COLO668 (cell line): ENCODE measurements at regions not wholly inside any gene's neighbourhood (a gene's known extent, or its start where the extent isn't known, plus 50 kb on each side); places are given as distances from the start of the nearest gene placed in this dataset.
"Not testable (repeated sequence)": the region's sequence is repeated elsewhere in the genome, so short reads cannot be mapped to it uniquely, and the experiment has no call there.

Experiments used
- DNase-seq: peaks from one replicate; lab custom pipeline; 2025; ENCODE audit not compliant: unreplicated experiment; lab: John Stamatoyannopoulos, UW

DNA sequence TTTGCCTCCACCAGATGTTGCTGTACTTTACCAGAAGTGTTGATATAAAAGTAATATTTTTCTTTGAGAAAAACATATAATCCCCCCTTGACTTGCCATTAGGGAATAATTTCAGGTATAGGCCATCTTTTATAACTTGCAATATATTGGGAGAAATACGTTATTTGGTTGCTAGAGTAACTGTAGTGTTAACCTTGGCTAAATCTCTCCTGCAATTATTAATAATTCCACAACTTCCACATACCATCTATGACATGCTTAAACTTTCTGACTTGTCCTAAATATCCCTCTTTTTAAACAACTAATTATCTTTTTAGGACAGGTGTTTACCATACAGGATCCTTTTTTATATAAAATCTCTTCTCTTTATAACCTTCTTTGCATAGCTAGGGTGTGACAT lies 1048.2 kb downstream of the SLC16A7 start:
- no peak for DNase-seq

DNA sequence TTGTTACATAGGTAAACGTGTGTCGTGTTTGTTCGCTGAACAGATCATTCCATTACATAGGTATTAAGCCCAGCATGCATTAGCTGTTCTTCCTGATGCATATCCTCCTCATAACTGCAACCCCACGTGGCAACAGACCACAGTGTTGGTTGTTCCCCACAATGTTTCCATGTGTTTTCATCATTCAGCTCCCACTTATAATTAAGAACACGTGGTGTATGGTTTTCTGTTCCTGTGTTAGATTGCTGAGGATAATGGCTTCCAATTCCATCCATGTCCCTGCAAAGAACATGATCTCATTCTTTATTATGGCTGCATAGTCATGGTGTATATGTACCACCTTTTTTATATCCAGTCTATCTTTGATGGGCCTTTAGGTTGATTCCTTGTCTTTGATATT lies 1071.1 kb downstream of the SLC16A7 start:
- no peak for DNase-seq

DNA sequence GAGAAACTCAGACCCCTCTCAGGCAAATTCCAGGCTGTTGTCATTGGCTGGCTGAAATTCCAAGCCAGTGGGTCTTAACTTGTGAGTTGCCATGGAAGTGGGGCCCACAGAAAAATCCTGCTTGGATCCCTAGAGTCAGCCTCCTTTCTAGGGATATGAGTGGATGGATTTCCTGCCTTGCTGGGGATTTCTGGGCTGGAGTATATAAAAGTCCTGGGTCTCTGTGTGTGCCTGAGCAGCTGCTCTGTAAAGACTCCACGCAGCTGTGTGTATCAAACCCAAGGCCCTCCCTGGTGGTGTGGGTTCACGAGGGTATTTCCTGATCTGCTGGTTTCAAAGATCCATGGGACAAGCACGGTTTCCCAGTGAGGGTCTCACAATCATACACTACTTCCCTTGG lies 1077.1 kb downstream of the SLC16A7 start:
- DNase-seq = no peak

DNA sequence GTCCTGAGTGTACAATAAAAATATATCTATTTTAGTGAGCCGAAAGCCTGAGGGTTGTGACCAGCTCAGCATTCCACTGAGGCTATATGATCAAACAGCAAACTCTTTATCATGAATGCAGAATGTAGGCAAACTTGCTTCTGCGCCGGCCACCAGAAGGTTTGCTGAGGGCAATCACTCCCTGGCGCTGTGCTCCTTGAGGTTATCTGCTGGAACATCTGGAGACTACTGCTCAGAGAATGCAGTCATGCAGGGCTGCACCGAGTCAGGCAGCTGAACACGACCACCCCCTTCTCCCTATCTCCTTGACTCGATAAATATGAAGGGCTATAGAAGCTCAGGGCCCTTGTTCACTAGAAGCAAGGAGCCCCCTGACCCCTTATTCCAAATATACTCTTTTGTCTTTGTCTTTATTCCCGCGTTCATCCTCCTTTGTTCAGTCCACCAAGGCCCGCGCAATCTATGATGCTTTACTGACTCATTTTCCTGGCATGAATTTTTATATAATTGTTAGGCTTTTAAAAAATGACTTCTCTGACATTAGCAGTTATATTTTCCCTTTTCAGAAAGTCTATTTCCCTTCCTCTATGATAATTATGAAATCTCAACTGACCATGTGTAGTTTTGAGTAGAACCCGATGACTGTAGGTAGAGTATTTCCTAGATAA lies 1089.3 kb downstream of the SLC16A7 start:
- no peak for DNase-seq

DNA sequence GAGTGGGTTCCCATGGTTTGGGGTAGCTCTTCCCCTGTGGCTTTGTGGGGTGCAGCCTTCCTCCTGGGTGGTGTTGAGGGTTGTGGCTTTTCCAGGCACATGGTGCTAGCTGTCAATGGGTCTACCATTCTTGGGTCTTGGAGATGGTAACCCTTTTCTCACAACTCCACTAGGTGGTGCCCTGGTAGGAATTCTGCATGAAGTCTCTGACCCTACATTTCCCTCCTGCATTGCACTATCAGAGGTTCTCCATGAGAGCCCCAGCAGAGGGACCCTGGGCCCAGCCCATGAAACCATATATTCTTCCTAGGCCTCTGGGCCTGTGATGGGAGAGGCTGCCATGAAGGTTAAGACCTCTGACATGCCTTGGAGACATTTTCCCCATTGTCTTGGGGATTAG lies 1093.3 kb downstream of the SLC16A7 start:
- no peak for DNase-seq

DNA sequence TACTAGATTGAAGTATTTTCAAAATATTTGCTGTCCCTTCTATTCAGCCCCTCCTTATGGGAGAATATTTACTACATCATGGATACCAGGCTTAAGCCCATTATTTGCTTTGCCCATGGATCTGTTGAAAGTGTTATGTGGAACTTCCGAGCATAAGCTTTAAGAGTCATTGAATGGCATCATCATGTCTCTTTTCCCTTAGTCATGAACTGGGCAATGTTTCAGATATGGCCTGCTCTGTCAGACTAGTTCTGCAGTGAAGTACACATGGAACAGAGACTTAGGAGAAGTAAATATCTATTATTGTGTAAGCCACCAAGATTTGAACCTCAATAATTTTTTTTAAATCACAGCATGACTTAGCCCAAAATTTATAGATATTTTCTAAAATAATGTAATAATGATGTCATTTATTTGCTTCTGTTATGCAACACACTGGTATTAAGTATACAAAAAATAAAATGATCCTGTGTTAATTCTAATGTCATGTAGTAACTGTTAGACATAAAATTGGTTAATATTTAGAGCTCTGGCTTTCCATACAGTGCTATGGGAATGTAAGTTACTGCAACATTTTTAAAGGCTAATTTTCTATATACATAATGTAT lies 1097.3 kb downstream of the SLC16A7 start:
- DNase-seq = no peak

DNA sequence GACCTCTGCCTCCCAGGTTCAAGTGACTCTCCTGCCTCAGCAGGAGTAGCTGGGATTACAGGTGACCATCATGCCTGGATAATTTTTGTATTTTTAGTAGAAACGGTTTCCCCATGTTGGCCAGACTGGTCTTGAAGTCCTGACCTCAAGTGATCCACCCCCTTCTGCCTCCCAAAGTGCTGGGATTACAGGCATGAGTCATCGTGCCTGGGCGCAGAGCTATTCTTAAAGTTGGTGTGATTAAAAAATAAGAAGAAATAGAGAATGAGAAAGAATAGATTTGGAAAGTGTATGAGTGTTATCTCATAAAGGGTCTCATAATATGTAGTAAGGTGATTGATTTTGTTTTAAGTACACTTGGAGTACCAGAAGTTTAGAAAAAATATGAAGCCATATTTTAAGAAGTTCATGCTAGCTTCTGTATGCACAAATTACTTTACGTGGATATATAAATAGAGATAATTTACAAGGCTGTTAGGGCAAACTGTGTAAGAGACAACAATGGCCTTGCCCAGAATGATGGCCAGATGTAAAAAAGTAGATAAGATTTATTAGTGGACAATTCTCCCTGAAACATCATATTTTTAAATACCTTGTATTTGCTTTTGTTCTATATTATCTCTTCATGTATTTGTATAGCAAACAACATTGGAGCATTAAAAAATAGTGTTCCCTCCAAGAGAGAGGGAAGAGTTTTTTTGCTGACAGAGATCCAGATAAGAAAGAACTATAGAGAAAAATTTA lies 1108.5 kb downstream of the SLC16A7 start:
- DNase-seq = no peak

DNA sequence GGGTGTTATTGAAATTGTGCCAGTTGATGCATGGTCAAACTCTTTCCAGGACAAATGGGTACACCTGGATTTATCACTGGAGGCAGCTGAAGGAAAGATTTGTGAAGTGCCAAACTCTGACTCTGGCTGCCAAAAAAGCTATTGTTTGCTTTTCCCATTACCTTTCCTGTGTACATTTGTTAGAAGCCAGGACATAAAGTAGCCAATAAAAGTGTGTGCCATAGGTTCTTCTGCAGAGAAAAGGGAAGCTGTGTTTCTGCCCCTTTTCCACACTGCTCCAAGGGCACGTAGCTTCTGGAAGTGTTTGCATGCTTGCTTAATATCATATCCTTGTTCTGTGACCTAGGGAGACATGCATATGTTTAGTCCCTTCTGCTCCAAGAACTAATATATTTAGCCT lies 1114.4 kb downstream of the SLC16A7 start:
- DNase-seq = no peak

DNA sequence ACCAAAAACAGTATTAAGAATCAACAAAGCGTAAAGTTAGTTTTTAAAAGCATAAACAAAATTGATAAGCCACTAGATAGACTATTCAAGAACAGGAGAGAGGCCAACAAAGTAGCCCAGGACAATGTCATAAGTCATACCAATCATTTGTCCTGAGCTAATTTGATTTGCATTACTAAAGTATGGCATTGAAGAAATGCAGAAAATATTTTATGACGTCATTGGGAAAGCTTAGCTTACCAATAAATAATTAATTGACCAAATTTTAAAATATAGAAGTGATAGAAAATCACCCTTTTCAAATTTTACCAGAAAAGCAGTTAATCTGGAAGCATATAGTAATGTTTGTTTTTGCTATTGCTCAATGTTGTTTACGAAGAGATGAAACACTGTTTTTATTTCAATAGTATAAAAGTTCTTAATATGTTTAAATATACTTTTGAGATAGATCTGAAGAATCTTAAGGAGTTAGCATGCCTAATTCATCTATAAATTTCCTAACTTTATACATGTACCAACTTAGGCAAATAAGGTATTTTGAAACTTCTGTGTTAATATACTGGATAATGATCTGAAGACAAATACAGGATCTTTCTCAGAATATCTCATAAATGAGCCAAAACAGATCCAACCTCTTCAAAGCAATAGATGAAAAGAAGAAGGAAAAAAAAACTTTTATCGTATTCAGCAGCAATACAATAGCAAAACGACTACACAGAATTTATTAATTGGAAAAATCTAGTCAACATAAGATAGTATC lies 1118.5 kb downstream of the SLC16A7 start:
- no peak for DNase-seq

DNA sequence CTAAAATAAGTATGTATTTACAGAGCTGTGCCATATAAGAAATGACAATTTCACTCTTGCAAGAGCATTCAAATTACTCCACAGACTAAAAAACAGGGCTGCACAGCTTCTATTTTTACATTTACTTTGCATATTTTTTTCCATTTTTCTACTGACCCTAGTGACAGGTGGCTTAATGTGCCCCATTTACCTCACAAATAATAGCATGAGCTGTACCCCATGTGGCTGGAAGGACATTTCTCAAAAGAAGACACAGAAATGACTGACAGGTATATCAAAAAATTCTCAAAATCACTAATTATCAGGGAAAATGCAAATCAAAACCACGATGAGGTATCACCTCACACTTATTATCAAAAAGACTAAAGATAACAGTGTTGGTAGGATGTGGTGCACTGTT lies 1128.6 kb downstream of the SLC16A7 start:
- DNase-seq = no peak

DNA sequence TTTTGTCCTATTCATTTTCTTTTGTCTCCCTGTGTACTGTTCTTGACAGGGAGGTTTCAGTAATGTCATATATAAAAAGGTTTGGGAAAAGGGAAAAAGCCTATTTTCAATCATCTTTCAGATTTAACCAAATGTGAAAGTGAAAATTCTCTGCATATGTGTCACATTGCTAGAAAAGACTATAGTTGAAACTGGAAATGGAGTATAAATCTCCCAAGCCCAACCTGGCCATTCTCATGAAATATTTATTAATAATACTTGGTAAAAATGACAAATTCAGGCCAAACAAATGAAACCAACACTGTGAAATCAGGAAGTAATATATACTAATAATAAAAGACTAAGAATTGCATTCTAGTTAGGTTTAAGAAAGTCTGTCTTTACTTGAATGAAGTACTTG lies 1129.2 kb downstream of the SLC16A7 start:
- no peak for DNase-seq

DNA sequence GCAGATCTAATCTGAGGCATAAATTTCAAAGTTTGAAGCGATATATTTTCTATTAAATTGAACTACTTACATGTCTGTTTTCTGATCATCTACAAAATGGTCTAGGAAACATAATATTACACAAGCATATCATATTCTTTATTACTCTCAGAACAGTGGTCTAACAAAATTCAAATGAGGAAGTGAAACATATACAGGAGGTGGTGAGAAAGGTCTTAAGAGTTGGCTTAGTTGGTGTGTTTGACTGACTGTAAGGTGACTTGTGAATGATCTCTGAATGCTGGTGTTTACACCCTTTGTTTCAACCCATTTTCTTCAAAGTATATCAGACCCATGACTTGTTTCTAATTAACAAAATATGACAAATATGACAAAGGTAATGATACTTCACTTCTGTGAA lies 1156.8 kb downstream of the SLC16A7 start:
- DNase-seq = no peak

DNA sequence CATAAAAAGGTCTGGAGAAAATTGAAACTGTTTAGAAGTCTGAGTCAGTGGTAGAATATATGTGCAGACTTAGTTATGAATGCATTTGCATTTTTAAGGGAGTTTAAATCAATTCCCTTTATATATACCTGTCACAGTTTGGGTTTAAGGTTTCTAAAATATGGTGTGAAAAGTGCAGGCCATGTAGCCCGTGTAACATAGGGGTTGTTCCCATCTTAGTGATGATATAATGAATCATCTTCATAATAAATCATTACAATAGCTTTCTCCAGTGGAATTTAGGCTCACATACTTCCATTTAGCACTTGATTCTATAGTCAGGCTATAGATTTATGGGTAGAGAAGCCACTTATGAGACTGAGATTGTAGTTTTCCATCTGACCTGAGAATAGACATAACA lies 1162.4 kb downstream of the SLC16A7 start:
- DNase-seq = no peak

DNA sequence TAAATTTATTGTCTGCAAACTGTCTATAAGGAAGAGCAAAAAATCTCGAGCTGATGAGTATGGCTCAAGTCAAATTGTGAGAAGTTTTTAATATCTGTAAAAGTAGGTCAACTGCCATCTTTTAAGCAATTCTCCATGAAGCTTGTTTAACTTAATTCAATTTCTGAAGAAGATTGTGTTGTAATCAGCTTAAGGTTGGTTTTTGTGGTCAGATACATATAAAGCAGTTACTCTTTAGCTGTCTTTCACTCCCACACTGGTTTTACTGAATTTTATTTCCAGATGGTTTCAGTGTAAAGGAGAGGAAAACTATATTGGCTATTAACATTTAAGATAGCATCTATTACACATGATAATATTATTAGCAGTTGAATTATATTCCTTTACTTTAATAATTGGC lies 1165.1 kb downstream of the SLC16A7 start:
- DNase-seq = no peak

DNA sequence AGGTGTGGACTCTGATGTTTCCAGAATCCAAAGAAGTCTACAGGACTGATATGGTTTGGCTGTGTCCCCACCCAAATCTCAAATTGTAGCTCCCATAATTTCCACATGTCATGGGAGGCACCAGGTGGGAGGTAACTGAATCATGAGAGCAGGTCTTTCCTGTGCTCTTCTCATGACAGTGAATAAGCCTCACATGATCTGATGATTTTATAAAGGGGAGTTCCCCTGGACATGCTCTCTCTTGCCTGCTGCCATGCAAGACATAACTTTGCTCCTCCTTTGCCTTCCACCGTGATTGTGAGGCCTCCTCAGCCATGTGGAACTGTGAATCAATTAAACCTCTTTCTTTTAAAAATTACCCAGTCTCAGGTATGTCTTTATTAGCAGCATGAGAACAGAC lies 1205.3 kb downstream of the SLC16A7 start:
- DNase-seq = not testable (repeated sequence)

DNA sequence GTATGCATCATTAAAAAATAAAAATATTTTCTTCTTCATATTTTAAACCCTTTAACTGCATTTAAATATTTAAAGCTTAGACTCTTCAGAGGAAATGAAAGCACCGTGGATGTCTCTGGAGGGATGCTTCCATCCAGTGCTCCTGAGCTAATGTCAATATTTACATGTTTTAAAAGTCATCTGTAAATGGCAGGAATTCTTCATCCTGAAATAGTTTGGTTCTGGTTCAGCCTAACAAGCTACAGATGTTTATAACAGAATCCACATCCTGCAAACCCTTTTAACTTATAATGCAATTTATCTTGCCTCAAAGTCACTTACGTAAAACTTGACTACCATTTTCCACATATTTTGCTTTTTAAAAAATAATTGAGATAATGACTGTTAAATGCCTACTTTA lies 1207.3 kb downstream of the SLC16A7 start:
- no peak for DNase-seq

DNA sequence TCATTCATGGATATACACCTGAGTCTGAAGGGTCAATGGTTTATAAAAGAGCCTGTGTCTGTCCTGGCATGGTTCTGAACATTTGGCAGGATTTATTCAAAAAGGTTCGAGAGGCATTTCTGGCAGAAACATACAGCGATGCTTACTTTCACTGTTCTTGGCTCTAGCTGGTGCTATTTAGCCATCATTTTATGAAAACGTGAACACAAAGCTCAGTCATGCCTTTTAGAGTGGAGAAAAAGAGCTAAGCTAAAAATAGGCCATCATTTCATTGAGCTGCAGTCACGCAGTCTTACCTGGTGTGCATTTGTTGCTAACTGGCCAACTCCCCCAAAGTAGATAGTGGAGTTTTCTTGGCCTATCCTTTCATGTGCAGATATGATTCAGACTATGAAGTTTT lies 1209.5 kb downstream of the SLC16A7 start:
- no peak for DNase-seq

DNA sequence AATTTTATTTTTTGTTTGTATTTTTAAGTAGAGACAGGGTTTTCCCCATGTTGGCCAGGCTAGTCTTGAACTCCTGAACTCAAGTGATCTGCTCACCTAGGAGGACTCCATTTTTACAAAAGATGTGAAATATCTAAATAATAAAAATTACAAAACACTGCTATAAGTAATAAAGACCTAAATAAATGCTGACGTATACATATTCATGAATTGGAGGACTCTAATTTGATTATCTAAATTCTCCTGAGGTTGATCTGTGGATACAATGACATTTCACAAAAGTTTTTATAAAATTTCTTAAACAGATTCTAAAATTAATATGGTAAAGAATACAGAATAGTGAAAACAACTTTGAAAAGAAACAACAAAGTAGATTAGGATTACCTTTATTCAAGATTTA lies 1224.0 kb downstream of the SLC16A7 start:
- DNase-seq = no peak

DNA sequence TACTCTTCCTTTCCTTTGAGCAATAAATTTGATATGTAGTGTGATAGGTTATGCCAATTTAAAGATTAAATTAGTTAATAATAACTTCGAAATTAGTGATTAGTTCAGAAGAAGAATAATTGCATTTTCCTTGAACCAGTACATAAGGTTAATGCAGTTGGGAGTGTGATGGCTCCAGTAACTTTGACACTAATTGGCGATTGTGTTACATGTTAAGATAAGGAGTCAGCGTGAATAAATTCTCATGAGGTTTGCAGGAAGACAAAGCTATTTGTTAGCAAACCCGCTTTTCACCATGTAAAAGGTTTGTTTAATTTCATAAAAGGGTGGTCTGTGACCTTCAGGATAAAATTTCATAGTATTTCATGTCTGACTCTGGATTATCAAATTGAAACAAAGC lies 1226.8 kb downstream of the SLC16A7 start:
- DNase-seq = no peak

DNA sequence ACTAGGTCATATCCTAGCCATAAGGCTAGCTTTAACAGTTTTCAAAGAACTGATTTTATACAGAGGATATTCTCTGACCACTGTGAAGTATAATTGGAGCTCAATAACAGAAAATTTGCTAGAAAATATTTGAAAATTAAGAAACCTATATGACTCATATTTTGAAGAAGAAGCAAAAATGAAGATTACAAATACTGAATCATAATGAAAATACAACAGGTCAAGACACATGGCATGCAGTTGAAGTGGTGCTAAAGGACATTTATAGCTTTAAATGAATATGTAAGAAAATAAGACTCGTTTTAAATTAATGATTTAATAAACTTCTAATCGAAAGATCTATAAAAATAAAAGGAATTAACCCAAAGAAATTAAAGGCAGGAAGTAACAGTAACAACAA lies 1234.6 kb downstream of the SLC16A7 start:
- no peak for DNase-seq

DNA sequence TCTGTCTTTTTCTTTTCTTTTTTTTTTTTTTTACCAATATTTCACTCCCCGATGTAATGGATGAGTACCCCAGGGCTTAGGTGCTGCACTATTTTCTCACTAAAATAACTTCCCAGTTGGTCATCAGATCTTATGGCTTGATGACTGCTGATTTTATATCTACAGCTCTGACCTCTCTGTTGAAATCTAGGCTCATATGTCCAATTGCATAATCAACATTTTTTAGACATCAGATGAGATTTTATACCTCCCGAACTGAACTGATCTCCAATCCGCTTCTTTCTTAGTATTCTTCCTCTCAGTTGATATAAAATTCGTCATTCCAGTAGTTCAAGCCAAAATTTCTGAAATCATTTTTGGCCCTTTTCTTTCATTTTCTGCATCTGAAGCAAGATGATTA lies 1236.5 kb downstream of the SLC16A7 start:
- DNase-seq = no peak

DNA sequence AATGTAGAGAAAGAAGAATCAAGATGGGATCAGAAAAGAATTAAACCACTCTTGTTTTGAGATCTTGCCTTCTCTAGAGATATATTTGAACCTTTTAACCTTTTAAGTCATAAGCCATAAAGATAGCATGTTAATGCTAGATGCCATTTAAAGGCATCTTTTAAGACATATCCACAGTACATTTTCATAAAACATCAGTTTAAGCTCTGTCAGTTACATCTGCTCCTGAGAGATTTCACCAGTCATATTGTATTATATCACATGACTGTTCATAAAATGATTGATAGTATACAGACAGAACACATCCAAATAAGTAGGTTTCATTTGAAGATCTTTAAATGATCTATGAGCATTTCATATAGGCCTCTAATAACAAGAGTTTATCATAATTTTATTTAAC lies 1238.5 kb downstream of the SLC16A7 start:
- no peak for DNase-seq
